Right atrium auricular region (tissue), 2 donors: ENCODE measurements at regions not wholly inside any gene's neighbourhood (a gene's known extent, or its start where the extent isn't known, plus 50 kb on each side); places are given as distances from the start of the nearest gene placed in this dataset.

Source experiments
- DNase-seq: peaks from one replicate; pipeline ENCODE4 v3.0.0-alpha.2; 2019; ENCODE audit warnings: low spot score
- H3K27ac ChIP-seq, 2 donors: fragments of 200-600 bp; sonication (generic); 1 replicate in 1 of 2; 2 replicates in 1 of 2; pipeline ENCODE4 v1.5.1; 2016 to 2019
- H3K27me3 ChIP-seq, 2 donors: fragments of 200-600 bp; sonication (generic); one replicate each; pipeline versions ENCODE4 v1.5.1 to v1.6.0; 2017 to 2019
- H3K36me3 ChIP-seq: fragments of 200-600 bp; sonication (generic); one replicate; pipeline ENCODE4 v1.5.1; 2016
- H3K4me1 ChIP-seq, 2 donors: fragments of 200-600 bp; sonication (generic); one replicate each; pipeline versions ENCODE4 v1.5.1 to v1.6.0; 2017 to 2019
- H3K4me3 ChIP-seq, 2 donors: fragments of 200-600 bp; sonication (generic); 1 replicate in 1 of 2; 2 replicates in 1 of 2; pipeline ENCODE4 v1.5.1; 2017 to 2019; ENCODE audit warnings: mild to moderate bottlenecking in 1 of 2, moderate library complexity in 1 of 2
- H3K9me3 ChIP-seq, 2 donors: fragments of 200-600 bp; sonication (generic); one replicate each; pipeline ENCODE4 v1.5.1; 2019
- TF ChIP-seq, protein P1 (sequence below), 2 donors: fragments of 200-600 bp; sonication (generic); IDR thresholded peaks; one replicate each; pipeline ENCODE4 v1.5.1; 2019; ENCODE audit warnings: antibody characterized with exemption in 2 of 2

DNA sequence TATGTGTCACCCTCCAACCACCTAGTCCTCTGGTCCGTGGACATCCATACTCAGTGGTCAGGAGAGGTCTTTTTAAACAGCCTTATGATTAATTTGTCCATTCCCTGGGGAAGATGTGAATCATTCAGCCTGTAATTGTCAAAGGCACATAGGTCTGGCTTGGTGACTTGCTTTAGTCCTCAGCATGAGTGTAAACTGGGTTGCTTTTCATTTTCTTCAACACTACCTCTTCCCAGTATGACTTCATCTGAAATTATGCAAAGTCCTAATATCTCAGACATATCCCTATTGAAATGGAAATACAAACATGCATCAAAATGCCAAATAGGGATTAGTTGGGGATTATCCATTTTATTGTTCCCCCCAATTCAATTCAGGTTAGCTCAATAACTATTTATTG, 208.3 kb upstream of the AMOT start:
- Histone ChIP-seq H3K27ac (no peak overlapping the region), H3K4me1 (no peaks in the 10 kb centered on the region), H3K9me3 (peaks cover 0 to 4% of the 10 kb centered on the region in 2 donors), H3K4me3 (no peak overlapping the region), H3K27me3 (no peaks in the 10 kb centered on the region), H3K36me3 (no peaks in the 10 kb centered on the region)
- TF ChIP-seq, protein P1, sequence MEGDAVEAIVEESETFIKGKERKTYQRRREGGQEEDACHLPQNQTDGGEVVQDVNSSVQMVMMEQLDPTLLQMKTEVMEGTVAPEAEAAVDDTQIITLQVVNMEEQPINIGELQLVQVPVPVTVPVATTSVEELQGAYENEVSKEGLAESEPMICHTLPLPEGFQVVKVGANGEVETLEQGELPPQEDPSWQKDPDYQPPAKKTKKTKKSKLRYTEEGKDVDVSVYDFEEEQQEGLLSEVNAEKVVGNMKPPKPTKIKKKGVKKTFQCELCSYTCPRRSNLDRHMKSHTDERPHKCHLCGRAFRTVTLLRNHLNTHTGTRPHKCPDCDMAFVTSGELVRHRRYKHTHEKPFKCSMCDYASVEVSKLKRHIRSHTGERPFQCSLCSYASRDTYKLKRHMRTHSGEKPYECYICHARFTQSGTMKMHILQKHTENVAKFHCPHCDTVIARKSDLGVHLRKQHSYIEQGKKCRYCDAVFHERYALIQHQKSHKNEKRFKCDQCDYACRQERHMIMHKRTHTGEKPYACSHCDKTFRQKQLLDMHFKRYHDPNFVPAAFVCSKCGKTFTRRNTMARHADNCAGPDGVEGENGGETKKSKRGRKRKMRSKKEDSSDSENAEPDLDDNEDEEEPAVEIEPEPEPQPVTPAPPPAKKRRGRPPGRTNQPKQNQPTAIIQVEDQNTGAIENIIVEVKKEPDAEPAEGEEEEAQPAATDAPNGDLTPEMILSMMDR (IDR thresholded peaks at IDR 0.05): no peak
- no peak for DNase-seq

DNA sequence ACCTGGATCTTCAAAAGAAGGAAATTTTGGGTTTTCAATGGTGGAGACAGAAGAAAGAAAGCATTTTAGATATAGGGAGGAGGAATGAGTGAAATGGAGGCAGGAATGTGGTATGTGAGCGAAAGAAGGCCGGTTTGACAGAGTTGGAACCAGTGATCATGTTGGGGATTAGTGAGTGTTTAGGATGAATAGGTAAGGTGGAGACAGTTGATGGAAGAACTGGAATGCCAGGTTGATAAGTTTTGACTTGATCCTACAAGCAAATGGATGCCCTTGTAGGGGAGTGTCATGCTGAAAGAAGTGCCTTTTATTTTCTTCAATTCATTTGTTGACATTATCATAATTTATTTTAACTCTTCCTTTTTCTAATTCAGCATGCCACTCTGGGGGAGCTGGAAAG, 207.8 kb upstream of the AMOT start:
- no peak overlapping the region for H3K4me3 ChIP-seq
- H3K9me3 ChIP-seq: peaks cover 0 to 7% of the 10 kb centered on the region in 2 donors
- TF ChIP-seq, protein P1 (IDR thresholded peaks at IDR 0.05): no peak
- H3K27me3 ChIP-seq: no peaks in the 10 kb centered on the region
- H3K36me3 ChIP-seq: no peaks in the 10 kb centered on the region
- no peaks in the 10 kb centered on the region for H3K4me1 ChIP-seq
- no peak overlapping the region for H3K27ac ChIP-seq
- DNase-seq: no peak

DNA sequence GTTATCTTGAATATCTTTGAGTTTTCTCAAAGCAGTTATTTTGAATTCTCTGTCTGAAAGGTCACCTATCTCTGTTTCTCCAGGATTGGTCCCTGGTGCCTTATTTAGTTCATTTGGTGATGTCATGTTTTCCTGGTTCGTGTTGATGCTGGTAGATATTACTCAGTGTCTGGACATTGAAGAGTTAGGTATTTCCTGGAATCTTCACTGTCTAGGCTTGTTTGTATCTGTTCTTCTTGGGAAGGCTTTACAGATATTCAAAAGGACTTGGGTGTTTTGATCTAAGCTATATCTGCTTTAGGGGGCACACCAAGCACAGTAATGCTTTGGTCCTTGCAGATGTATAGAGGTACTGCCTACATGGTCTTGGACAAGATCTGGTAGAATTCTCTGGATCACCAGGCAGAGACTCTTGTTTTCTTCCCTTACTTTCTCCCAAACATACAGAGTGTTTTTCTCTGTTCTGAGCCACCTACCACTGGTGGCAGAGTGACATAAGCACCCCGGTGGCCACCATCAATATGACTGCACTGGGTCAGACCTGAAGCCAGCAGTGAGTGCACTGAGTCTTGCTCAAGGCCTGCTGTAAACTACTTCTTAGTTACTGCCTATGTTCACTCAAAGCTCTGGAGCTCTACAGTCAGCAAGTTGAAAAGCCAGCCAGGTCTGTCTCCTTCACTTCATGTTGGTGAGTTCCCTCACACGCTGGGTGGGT, 193.5 kb upstream of the AMOT start:
- DNase-seq: no peak
- no peak overlapping the region for H3K4me3 ChIP-seq
- H3K27me3 ChIP-seq: no peaks in the 10 kb centered on the region
- H3K9me3 ChIP-seq: peaks cover 0 to 21% of the 10 kb centered on the region in 2 donors
- no peaks in the 10 kb centered on the region for H3K36me3 ChIP-seq
- no peaks in the 10 kb centered on the region for H3K4me1 ChIP-seq
- TF ChIP-seq, protein P1 (IDR thresholded peaks at IDR 0.05): no peak
- H3K27ac ChIP-seq: no peak overlapping the region

DNA sequence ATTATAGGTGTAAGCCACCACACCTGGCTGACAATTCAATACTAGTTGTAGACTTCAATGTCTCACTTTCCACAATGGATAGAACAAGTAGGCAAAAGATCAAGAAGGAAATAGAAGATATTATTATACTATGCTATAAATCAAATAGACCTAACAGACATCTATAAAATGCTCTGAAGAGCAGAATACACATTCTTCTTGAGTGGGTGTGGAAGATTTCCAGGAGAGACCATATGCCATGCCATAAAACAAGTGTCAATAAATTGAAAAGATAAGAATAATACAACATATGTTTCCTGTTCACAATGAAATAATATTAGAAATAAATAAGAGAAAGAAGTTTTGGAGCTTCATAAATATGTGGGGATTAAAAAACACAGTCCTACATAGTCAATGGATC, 179.3 kb upstream of the AMOT start:
- Histone ChIP-seq H3K4me3 (no peak overlapping the region), H3K4me1 (no peaks in the 10 kb centered on the region), H3K27me3 (no peaks in the 10 kb centered on the region), H3K27ac (no peak overlapping the region), H3K36me3 (no peaks in the 10 kb centered on the region), H3K9me3 (no peaks in the 10 kb centered on the region)
- TF ChIP-seq, protein P1 (IDR thresholded peaks at IDR 0.05): no peak
- DNase-seq: no peak

DNA sequence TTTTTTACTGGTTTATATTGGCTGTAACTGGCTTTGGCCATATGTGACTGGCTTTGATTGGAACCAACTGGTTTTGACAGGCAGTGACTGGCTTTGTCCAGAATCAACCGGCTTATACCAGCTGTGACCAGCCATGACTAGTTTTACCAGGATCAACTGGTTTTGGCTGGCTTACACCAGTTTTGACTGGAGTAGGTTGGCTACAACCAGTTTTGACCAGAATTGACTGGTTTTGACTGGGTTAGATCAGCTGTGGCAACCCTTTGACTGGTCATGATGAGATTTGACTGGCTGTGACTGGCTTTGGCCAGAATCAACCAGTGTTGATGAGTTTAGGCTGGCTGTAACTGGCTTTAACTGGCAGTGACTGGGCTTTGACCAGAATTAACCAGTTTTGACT, 169.2 kb upstream of the AMOT start:
- no peaks in the 10 kb centered on the region for H3K9me3 ChIP-seq
- no peak overlapping the region for H3K27ac ChIP-seq
- H3K4me3 ChIP-seq: no peak overlapping the region
- no peaks in the 10 kb centered on the region for H3K36me3 ChIP-seq
- no peak for DNase-seq
- no peaks in the 10 kb centered on the region for H3K4me1 ChIP-seq
- H3K27me3 ChIP-seq: no peaks in the 10 kb centered on the region
- TF ChIP-seq, protein P1 (IDR thresholded peaks at IDR 0.05): no peak

DNA sequence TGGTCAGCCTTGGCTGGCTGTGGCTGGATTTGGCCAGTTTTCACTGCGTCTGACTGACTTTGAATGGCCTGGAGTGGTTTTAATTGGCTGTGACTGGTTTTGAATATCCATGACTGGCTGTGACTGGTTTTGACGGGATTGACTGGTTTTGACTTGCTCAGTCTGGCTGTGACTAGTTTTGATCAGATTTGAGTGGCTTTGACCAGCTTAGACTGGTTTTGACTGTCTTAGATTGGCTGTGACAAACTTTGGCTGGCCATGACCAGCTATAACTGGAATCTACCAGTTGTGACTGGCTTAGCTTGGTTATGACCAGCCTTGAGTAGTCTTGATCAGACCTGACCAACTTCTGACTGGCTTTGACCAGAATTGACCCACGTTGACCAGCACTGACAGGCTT, 168.4 kb upstream of the AMOT start:
- Histone ChIP-seq H3K4me1 (no peaks in the 10 kb centered on the region), H3K27ac (no peak overlapping the region), H3K9me3 (no peaks in the 10 kb centered on the region), H3K4me3 (no peak overlapping the region), H3K27me3 (no peaks in the 10 kb centered on the region), H3K36me3 (no peaks in the 10 kb centered on the region)
- TF ChIP-seq, protein P1 (IDR thresholded peaks at IDR 0.05): no peak
- no peak for DNase-seq
